ENCODE measurements at regions not wholly inside any gene's neighbourhood (a gene's known extent, or its start where the extent isn't known, plus 50 kb on each side); places are given as distances from the start of the nearest gene placed in this dataset.

- no peak overlapping the region for H3K27ac Mint-ChIP-seq
- H3K4me3 Mint-ChIP-seq = no peak overlapping the region
- no peak overlapping the region for H3K9ac ChIP-seq
- H3K36me3 ChIP-seq = no peaks in the 10 kb centered on the region
- H4K20me1 ChIP-seq (ENCODE audit: low read depth) = no peaks in the 10 kb centered on the region
- no peak overlapping the region for H3K4me3 ChIP-seq
- TF ChIP-seq EZH2phosphoT487 (IDR thresholded peaks at IDR 0.05) (no peak), EZH2 (IDR thresholded peaks at IDR 0.05) (no peak), CTCF (IDR thresholded peaks at IDR 0.05) (no peak)
- no peaks in the 10 kb centered on the region for H3F3A ChIP-seq (ENCODE audit: low read depth)
- H3K4me1 ChIP-seq = peaks cover 20% of the 10 kb centered on the region
- H3K4me2 ChIP-seq = no peak overlapping the region
- H3K27me3 ChIP-seq = no peaks in the 10 kb centered on the region
- peaks cover 32% of the 10 kb centered on the region for H3K4me1 Mint-ChIP-seq
- no peaks in the 10 kb centered on the region for H3K36me3 Mint-ChIP-seq
- H3K27me3 Mint-ChIP-seq (ENCODE audit: insufficient read depth, low read depth) = peaks cover 4% of the 10 kb centered on the region
- H3K9me3 Mint-ChIP-seq = no peaks in the 10 kb centered on the region
- H3K79me2 ChIP-seq (ENCODE audit: low read depth) = no peaks in the 10 kb centered on the region
- no peak overlapping the region for H3K27ac ChIP-seq
- H3K9me3 ChIP-seq (ENCODE audit: low read depth) = peaks cover 3% of the 10 kb centered on the region
- no peak overlapping the region for H2AFZ ChIP-seq (replicated peaks)
- no peak for DNase-seq (ENCODE audit: low spot score)
Observed at GRCh38 chr15:47824147-47824546, 106.8 kb downstream of the SEMA6D start.

GRCh38 chr15:47829667-47830066, 112.4 kb downstream of the SEMA6D start:
- Histone ChIP-seq H3K36me3 (no peaks in the 10 kb centered on the region), H2AFZ (replicated peaks) (no peak overlapping the region), H3K9me3 (ENCODE audit: low read depth) (peaks cover 3% of the 10 kb centered on the region), H3K27ac (no peak overlapping the region), H3K4me3 (no peak overlapping the region), H4K20me1 (ENCODE audit: low read depth) (no peaks in the 10 kb centered on the region), H3K27me3 (no peaks in the 10 kb centered on the region), H3K4me2 (no peak overlapping the region), H3K9ac (no peak overlapping the region), H3F3A (ENCODE audit: low read depth) (no peaks in the 10 kb centered on the region), H3K4me1 (no peaks in the 10 kb centered on the region), H3K79me2 (ENCODE audit: low read depth) (no peaks in the 10 kb centered on the region)
- H3K9me3 Mint-ChIP-seq = peaks cover 13% of the 10 kb centered on the region
- TF ChIP-seq EZH2phosphoT487 (IDR thresholded peaks at IDR 0.05) (no peak), CTCF (IDR thresholded peaks at IDR 0.05) (no peak), EZH2 (IDR thresholded peaks at IDR 0.05) (no peak)
- H3K4me3 Mint-ChIP-seq = no peak overlapping the region
- peaks cover 6% of the 10 kb centered on the region for H3K4me1 Mint-ChIP-seq
- peaks cover 2% of the 10 kb centered on the region for H3K36me3 Mint-ChIP-seq
- DNase-seq (ENCODE audit: low spot score) = no peak
- no peak overlapping the region for H3K27ac Mint-ChIP-seq
- H3K27me3 Mint-ChIP-seq (ENCODE audit: insufficient read depth, low read depth) = peaks cover 2% of the 10 kb centered on the region

GRCh38 chr15:47834093-47834492, 116.8 kb downstream of the SEMA6D start:
- Mint-ChIP-seq H3K9me3 (peaks cover 17% of the 10 kb centered on the region), H3K4me1 (no peaks in the 10 kb centered on the region), H3K27ac (no peak overlapping the region), H3K36me3 (peaks cover 2% of the 10 kb centered on the region), H3K27me3 (ENCODE audit: insufficient read depth, low read depth) (peaks cover 4% of the 10 kb centered on the region), H3K4me3 (no peak overlapping the region)
- no peaks in the 10 kb centered on the region for H3F3A ChIP-seq (ENCODE audit: low read depth)
- H3K9me3 ChIP-seq (ENCODE audit: low read depth) = no peaks in the 10 kb centered on the region
- no peaks in the 10 kb centered on the region for H3K79me2 ChIP-seq (ENCODE audit: low read depth)
- H3K36me3 ChIP-seq = no peaks in the 10 kb centered on the region
- H3K4me2 ChIP-seq = no peak overlapping the region
- no peak for TF ChIP-seq CTCF (IDR thresholded peaks at IDR 0.05)
- no peak for TF ChIP-seq EZH2 (IDR thresholded peaks at IDR 0.05)
- no peak for TF ChIP-seq EZH2phosphoT487 (IDR thresholded peaks at IDR 0.05)
- H3K9ac ChIP-seq = no peak overlapping the region
- no peak overlapping the region for H3K4me3 ChIP-seq
- DNase-seq (ENCODE audit: low spot score) = no peak
- no peak overlapping the region for H3K27ac ChIP-seq
- H3K4me1 ChIP-seq = no peaks in the 10 kb centered on the region
- H4K20me1 ChIP-seq (ENCODE audit: low read depth) = no peaks in the 10 kb centered on the region
- no peak overlapping the region for H2AFZ ChIP-seq (replicated peaks)
- no peaks in the 10 kb centered on the region for H3K27me3 ChIP-seq
